SK-N-DZ (cell line): ENCODE measurements at regions not wholly inside any gene's neighbourhood (a gene's known extent, or its start where the extent isn't known, plus 50 kb on each side); places are given as distances from the start of the nearest gene placed in this dataset.

ENCODE experiments used
- DNase-seq: peaks from one replicate; pipeline ENCODE4 v3.0.0-alpha.2; 2015; ENCODE audit warnings: low spot score

DNA sequence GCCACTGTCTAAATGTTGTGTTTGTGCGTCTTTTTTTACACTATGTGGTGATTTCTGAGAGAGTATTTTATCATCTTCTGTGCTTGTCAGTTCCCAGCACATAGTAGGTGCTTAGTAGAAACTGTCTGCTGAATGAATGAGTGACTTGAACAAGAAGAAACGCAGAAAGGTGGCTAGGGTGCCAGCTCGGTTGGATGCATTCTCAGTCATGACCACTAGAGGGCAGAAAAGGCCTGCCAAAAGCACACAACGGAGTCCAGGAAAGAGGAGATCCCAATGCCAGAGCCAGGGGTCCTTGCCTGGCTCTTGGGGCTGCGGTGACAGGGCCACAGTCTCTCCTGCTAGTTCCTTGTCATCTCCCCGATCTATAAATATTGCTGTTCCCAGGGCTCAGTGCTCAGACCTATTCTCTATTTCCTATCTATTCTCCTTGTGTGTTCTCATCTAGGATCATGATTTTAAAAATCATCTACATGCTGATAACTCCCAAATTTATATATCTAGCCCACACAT lies 57.3 kb upstream of the CCL1 start:
- peak; percentile 61 for DNase-seq

DNA sequence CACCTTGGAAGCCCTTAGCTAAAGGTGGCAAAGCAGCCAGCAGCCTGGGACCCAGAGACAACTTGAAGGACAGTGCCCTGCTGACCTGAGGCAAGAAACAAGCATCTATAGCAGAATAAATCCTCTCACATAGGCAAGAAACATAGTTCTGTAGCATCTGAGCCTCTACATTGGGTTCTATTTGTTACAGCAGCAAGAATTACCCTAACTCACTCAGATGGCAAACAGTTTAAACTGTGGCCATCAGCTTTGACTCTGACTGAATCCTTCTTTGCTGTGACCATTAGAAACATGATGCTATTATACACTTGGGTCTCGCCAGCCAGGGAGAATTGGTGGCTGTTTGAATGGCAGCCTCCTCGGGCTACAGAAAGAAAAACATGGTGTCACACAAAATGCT lies 53.1 kb upstream of the CCL1 start:
- DNase-seq, result no peak

DNA sequence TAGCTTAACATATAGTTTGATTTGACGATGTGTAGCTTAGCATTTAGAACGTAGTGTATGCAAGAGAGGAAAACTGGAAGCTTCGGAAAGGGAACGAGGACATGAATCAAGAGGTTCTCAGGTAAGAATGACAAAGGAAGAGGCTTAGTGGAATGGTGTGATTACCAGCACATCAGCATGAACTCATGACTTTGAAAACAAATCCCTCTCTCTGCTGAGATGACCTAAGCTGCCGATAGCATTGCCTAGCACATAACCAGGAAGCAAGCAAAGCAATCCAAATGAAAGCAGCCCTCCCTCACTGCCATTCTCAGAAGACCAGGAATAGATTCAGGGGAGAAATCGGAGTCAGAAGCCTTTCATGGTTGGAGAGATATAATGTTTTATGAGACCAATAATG lies 51.3 kb upstream of the CCL1 start:
- DNase-seq, result no peak

DNA sequence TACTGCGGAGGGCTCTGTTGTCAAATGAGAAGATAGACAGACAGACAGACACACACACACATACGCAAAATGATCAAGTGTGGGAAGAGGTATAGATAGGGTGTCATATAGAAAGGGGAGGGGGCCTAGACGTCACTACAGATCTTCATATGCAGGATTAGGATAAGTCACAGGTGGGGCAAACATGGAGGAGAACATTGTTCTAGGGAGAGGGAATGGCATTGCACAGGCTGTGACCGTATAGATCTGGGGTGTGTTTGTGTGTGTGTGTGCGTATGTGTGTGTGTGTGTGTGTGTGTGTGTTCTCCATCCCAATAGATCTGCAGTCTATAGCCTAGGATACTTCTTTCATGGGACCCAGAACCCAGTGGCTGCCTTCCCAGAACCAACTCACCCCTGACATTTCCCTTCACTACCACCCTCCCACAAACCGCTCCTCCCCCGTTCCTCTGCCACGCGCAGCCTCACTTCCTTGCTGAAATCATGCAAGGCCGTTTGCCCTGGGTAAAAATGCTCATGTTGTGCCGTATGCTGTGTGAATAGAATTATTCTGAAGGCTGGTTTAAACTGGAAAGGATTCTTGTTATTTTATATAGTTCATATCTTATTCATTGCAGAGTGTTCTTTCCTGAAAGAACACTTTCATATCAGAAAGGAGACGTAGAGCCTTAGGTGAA lies 50.5 kb upstream of the CCL1 start:
- DNase-seq, result no peak

DNA sequence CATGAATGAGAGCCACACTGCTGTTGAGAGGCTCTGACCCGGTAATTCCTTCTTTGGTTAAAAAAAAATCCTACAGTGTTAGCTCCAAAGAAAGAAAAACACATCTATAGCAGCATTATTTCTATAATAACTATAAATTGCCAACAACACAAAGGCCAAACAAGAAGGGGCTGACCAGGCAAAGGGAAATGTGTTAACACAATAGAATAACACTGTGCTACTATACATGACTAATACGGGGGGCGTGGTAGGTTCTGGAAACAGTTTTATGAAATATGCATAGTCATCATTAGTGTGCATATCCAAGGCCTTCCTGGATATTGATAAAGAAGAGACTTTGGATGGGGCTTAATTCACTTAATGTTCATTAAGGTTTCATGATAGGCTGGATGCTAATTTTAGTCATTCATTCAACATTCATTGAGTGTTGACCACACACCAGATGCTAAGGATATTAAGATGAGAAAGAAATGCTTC lies 50.0 kb upstream of the CCL1 start:
- no peak for DNase-seq
